NCI-H2171 (cell line): ENCODE measurements at regions not wholly inside any gene's neighbourhood (a gene's known extent, or its start where the extent isn't known, plus 50 kb on each side); places are given as distances from the start of the nearest gene placed in this dataset.

Experiments used
- DNase-seq: peaks from one replicate; lab custom pipeline; 2025; lab: John Stamatoyannopoulos, UW

DNA sequence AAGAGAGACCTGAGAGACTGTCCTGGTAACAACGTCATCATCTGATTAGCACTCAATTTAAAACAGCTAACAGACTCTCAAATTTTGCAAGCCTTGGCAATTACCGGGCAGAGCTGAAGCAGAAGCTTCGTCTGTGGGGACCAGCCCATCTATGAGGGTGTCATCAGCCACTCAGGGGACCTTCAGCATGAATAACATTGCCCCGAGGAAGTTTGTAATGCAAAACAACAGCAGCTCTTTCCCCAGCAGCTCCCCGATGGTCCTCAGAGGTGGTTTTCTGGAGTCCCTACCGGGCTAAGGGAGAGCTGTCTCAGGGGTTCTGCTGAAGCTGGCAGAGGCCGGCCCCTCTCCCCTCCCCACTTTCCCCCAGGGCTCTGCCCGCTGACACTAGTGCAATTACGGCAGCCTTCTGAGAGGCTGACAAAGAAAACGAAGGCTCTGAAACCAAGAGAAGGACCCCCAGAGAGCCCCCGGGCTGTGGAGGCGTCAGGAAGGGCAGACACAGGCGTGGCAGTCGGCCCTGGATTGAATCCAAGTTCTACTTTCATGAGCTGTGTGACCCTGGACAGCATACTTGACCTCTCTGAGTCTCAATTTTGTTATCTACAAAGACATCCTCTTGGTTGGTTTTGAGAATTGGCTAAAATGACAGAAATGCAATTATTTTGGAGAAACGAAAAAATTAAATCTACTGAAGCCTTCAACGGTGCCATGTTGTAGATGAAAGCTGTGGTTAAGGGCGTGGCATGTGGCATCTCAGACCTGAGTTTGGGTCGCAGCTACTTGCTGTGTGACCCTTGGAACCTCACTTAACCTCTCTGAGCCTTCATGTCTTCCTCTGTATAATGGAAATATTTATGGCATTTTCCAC lies 102.1 kb upstream of the TLE3 start:
- DNase-seq, result no peak

DNA sequence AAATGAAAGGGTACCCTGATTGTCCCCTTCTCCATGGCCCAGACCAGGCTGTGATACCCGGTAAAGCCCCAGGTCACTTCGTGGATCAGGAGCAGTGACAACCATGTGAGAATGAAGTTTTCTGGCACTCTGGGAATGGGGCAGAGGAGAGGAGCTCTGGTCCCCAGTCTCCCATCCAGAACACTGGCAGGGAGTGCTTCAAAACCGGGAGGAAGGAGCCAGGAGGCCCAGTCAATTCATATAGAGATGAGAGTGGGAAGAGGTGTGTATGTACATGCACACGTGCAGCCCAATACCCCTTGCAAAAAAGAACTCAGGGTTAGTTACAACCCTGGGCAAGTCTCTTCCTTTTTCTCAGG lies 101.4 kb upstream of the TLE3 start:
- DNase-seq, result no peak

DNA sequence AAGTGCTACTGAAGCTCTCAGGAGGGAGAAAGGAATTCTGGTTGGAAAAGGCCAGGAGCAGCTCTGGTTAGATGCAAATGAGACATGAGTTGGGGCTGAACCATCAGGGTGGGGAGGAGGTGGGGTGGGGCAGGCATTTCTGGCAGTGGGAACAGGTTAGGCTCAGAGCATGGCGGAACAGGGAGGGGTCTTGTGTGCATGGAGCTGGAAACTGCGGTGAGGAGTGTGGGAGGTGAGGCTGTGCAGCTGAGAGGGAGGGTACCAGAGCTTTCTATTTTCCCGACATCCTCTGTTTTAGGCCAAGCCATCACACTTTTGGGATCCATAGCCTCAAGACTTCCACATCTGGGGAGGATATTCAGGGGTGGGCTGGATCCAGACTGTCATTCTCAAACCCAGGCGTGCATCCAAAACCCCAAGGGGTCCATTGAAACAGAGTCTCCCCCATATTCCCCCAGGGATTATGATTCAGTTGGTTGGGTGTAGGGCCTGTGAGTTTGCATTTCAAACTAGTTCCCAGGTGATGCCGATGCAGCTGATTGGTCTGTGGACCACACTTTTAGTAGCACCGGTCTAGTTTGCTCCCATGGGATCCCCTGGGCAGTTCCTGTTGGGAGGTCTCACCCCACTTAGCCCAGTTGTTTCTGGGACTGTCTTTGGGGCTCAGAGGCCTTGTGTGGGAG lies 100.9 kb upstream of the TLE3 start:
- no peak for DNase-seq

DNA sequence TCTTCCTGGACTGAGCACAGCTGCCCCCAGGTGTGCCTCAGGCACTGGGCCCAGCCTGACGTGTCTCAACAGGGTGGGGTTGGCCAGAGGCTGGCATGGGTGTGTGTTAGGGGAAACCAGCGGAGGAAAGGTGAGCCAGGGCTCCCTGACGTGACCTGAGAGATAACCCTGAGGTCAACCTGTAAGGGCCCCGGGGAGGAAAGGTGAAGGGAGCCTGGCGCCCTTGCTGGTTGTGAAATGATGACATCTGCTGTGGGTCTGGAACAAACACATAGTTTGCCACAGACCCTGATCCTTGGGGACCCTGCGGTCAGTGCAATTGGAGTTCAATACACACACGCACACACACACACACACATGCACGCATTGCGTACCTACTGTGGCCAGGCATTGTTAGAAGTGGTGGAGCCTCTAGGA lies 100.2 kb upstream of the TLE3 start:
- DNase-seq, result no peak

DNA sequence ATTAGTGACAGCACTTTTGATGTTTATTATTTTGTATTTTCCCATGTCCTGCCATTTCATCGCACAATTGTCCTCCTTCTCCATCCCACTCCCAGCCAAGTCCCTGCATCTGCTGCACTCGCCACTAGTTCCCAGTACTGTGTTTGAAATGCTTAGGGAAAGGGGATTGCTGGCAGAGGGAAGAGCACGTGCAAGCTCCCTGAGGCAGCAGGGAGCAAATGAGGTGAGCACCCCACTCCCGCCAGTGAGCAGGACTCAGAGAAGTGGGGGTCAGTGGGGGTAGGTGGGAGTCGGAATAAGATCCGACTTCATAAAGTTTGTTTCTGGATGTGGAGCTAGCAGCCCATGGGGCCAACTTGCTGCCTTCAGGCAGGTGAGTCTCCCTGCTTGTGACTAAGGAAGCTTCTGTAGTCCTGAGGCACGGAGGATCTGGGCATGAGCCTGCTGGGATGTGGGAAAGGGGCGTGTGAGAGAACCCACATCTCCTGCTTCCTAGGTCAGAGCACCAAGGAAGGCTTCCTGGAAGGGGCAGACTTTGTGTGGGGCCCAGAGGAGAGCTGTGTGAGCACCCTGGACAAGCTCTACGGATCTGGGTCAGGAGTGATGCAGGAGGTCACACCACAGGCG lies 99.7 kb upstream of the TLE3 start:
- DNase-seq, result no peak

DNA sequence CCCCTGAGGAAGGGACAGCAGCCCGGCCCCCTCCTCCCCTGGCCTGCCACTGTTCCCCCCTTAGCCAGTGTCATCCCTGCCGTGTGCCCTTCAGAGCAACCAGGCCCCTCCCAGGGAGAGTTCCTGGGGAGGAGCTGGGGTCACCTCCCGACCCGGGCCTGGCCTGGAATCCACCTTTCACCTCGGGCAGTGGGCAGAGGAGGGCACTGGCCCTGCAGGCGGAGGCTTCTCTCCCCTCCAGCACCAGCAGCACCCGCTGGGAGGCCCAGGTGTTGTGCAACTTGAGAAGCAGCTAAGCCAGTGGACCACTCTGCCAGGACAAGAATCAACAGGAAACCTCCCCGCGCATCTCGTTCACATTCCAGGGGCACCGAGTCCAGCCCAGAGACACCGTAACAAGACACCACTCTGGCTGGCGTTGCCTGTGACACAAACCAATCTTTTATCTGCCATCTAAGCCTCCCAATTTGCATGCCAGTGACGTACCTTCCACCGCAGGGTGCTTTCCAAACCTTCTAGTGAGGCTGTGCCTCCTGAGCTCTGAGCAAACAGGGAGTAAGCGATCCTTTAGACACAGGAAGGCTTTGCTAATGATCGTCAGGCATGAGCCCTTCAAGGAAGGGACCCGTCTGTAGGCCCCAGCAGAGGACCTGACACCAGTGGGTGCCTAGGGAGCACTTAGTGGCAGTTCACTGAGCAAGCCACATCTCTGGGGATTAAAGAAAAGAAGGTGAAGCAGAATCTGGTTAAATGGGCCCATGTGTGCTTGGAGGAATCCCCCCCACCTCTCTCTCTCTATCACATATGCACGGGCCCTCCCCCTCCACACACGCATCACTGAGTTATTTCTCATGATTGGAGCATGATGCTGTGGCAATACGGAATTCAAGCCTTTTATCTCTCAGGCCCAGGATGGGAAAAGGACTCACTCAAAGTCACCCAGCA lies 98.9 kb upstream of the TLE3 start:
- DNase-seq, result peak; percentile 96

DNA sequence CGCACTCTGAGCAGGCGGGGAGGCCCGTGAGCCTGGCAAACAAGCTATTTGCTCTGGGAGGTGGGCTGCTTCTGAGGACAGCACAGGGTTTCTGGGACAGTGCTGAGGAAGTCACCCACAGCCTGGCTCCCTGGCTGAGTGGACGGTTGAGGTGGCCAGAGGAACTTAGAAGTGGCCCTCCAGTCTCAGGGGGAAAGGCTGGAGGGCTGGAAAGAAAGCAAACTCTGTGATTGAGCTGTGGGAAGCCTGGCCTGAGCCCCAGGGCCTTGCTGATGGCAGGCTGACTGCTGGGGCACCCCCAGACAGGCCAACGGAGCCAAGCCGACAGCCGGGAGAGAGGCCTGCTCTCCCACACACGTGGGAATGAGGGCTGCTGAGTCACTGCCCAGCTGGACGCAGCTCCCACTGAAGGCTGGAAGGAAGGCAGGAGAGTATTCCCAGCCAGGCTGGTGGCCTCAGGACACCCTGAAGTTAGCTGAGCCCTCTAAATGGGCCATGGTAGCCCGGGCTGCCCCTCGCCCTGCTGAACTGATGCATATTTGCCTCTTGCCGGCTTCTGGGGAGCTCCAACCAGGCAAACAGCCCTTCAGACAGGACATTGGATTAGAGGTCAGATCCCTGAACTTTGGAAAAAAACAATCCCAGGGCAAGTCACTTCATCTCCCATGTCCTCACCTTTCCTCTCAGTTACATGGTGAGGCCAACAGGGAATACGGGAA lies 98.0 kb upstream of the TLE3 start:
- DNase-seq, result no peak

DNA sequence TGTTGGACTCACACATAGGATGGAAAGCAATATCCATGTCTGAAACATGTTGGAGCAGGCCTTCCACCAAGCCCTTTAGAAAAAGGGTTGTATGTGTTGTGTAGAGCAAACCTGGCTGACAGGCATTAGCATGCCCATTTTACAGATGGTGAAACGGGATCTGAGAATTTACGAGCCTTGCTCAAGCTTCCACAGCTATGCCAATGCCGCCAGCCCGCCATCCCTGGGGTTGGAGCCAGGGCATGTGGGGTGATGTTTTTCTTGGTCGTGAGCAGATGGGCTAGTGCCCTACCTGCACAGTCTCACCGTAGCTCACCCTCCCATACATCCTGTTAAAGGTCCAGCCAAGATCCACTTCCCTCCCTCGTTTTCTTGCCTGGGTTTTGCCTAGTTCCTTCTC lies 97.5 kb upstream of the TLE3 start:
- DNase-seq, result no peak

DNA sequence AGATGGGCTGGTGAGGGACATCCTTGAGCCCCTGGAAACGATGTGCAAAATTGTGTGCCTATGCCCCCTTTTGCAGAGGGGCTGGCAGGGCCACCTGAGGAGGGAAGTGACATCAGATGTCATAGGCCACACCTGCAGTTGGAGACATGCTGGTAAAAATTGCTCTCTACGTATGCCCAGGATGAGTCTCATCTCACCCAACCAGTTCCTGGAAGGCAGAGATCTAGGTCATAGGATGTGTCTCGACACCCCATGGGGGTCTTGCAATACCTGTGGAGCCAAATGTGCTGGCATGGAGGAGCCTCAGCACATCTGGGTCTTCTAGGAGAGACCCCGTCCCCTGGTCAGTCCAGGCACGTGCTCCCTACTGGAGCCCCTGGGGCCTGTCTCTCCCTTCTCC lies 96.5 kb upstream of the TLE3 start:
- no peak for DNase-seq

DNA sequence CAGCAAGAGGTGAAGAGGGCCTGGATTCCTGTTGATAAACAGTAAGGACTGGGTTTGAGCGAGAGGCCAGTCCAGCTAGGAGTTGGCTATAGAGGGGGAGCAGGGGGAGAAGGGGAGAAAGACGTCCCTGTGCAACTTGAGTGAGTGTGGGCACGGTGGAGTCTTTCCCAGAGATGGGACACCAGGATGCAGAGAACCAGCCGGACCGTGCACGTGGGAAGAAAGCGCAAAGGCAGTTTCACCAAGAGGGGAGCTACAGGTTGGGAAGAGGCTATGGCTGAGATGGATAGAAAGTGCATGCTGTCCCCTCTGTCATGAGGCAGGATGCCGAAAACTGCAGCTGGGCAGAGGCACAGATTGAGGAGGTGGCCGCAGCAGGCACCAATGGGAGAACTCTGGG lies 96.0 kb upstream of the TLE3 start:
- no peak for DNase-seq

DNA sequence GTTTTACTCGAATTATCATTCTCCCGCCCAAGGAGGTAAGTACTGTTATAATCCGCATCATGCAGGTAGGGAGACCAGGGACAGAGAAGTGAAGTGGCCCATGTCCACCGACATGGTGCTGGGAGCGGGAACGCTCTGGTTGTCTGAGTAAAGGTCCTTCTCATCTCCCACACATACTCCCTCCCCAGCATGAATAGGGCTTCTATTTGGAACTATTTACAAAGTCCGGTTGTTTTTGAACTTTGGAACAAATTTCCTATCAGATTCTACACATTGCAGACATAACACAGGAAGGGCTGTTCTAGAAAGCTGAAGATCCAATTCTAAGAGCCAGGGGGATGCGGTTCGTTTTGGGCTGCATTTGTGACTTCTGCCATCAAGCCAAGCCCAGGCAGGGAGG lies 94.8 kb upstream of the TLE3 start:
- no peak for DNase-seq

DNA sequence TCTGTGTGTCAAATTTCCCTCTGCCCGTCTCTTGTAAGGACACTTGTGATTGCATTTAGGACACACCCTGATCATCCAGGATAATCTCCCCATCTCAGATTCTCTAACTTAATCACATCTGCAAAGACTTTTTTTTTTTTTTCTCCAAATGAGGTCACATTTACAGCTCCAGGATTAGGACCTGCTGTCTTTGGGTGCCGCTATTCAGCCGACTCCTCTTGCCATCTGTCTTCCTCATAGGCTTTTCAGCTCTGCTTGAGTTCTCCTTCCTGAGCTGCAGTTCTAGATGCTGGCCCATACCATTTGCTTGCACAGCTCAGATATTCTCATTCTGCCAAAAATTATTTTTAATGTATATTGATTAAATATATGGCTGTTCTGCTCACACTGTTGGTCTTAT lies 94.3 kb upstream of the TLE3 start:
- peak; percentile 43 for DNase-seq

DNA sequence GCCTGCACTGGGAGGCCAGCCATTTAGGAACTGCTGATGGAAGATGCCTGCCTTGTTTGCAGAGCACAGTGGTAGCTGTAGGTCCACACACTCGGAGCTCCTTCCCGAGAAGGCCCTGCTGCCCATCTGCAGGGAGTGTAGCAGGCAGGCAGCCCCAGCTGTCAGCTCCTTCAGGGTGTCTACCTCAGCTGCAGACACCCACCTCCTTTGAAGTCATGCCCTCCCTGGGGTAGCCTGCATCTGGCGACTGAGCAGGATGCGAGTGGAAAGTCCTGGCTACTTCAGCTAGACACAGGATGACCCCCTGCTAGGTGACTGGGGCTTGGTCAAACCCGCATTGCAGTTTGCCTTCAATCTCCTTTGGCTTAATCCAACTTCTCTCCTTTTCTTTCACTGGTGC lies 93.2 kb upstream of the TLE3 start:
- no peak for DNase-seq

DNA sequence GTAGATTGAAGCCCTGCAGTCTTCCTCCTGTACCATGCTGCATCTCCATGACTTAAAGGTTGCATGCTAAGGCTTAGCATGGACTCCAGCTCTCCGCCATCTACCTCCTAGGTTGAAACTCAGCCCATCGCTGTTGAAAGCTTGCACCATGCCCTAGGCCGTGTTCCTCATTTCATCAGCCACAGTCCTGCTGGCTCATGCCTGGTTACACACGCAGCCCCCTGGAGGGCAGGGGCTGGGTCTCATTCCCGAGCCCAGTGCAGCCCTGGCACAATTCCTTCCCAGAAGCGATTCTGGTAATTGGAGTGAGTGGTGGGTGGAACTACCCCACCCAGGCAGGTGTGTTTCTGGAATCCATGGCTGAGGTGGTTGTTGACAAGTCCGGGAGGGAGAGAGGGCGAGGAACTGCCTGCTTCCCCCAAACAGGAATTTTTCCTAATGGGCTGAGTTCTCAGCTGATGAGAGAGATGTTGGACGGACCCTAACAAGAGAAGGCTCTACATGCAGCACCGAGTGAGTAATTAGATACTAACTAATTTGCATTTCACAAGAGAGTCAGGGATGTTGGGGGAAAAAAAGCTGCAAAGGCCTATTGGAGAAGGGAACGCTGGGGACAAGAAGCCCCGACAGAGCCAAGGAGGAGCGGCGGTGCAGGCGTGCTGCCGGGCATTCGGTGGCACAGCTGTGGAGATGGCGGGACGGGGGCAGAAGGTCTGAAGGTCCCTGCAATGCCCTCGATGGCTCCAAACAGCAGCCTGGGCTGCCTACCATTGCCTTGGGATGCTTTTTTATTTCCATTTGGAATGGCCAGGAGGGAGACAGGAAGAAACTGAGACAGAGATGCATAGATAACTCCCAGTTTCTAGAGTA lies 92.3 kb upstream of the TLE3 start:
- no peak for DNase-seq

DNA sequence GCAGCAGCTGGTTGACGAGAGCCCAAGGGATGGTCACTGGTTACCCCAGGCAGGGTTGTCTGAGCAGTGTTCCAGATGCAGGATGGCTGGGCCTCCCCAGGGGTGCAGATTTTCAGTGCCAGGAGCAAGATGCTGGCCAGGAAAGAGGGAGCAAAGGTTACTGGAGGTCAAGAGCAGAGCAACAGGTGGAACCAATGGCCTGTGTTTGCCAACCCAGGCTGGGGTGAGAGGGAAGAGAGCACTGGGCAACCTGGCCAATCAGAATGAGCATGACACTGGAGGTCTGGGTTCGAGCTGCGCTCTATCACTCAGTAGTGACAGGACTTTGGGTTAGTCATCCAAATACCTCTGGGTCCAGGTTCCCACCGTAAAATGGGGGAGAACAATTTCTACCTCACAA lies 90.6 kb upstream of the TLE3 start:
- DNase-seq, result no peak

DNA sequence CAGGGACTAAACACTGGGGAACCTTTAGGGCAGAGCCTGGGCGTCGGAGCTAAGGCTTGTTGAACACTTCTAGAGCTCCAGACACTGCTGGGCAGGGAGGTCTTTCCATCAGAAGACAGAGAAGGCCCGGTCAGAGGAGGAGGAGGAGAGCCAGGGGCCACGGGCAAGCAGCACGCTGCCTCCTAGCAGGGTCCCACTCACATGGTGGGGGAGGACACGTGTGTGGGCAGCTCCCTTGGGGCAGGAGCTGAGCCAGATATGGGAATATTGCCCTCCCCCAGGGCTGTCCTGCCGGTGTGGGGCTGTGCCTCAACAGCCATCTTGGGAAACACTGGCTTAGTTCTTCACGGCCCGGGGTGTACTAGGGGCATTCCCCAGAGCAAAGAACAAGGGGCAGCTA lies 89.6 kb upstream of the TLE3 start:
- no peak for DNase-seq

DNA sequence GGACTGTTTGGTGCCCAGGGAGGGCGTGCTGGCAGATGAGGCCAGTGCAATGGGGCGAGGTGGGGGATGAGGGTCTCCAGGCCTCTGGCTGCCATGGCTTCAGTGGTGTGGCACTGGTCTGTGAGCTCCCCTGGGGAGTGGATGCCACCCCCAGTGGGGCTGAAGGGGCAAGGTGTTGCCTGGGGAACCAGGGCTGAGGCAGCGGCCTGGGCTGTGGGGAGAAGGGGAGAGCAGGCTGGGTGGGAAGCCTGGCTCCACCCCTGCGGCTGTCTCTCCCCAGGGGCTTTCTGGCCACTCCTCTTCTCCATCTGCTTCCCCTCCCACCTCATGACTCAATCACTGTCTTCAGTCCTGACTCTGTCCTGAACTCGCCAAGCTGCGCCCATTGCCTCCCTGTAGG lies 88.4 kb upstream of the TLE3 start:
- peak; percentile 73 for DNase-seq

DNA sequence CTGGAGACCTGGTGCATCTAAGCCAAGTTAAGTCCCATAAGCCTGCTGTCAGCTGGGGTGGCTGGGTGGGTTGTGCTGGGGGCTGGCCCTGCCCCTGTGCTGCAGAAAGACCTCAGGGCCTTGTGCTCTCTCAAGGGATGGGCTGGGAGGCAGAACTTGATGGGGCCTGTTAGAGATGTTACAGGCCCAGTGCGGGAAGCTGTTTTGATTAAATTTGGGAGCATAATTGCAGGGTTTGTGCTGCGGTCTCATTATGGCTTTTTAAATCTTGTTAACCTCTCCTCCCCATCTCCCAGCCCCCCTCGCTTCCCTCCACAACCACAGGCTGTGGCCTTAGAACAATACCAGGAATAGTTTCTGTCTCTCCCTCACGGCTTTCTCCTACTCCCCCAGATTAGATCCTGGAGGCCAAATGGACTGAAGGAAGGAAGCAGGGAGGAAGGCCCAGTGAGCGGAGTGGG lies 87.6 kb upstream of the TLE3 start:
- DNase-seq, result no peak

DNA sequence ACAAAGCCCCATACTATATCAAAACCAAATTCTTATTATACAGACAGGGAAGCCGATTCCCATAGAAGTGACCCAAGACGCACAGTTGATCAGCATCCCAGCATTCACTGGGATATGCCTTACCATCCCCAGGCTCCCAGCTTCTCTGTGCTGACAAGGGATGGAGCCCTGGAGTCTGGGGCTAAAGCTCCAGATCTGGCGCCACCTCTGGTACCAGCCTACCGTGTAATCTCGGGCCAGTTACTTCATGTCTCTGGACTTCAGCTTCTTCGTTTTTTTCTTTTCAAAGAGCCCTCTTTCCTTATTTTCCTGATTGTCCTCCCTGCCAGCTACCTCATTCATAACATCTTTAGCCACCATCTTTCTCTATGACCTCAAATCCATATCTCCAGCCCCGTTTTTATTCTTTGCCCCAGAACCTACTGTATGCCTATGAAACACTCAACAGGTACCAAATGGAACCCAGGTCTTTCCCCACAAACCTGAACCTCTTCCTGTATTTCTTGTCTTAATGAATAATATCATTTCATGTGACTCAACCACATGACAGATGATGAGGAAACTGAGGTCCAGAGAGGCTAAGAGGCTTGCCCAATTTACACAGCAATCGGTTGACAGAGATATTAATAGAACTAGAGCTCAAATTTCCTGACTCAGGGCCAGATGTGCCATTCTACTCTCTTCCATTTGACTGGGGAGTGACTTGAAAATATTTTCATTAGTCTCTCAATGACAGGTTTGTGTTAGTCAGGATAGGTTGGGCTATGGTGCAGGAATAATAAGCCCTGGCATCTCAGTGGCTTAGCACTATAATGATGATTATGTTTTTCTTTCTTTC lies 85.4 kb upstream of the TLE3 start:
- no peak for DNase-seq
